MM.1S (cell line): ENCODE measurements at regions not wholly inside any gene's neighbourhood (a gene's known extent, or its start where the extent isn't known, plus 50 kb on each side); places are given as distances from the start of the nearest gene placed in this dataset.

ENCODE experiments used
- DNase-seq: peaks from one replicate; pipeline ENCODE4 v3.0.0-alpha.2; 2015
- H2AFZ ChIP-seq: fragments of 300-600 bp; sonication (generic); 2 replicates; pipeline ENCODE4 v1.6.0; 2016; ENCODE audit warnings: antibody characterized with exemption, low read length
- H3F3A ChIP-seq: fragments of 300-600 bp; sonication (generic); 2 replicates; pipeline ENCODE4 v1.6.1; 2016; ENCODE audit warnings: mild to moderate bottlenecking, antibody characterized with exemption, low read length, moderate library complexity, mixed read lengths; ENCODE audit not compliant: insufficient read depth
- H3K27ac ChIP-seq: fragments of 300-600 bp; sonication (generic); 2 replicates; pipeline ENCODE4 v1.5.1; 2016; ENCODE audit warnings: mild to moderate bottlenecking, low read length
- H3K27me3 ChIP-seq: fragments of 300-600 bp; sonication (generic); replicated peaks from 2 replicates; pipeline ENCODE4 v1.6.0; 2016; ENCODE audit warnings: low read length; ENCODE audit not compliant: insufficient read depth
- H3K36me3 ChIP-seq: fragments of 300-600 bp; sonication (generic); replicated peaks from 2 replicates; pipeline ENCODE4 v1.6.1; 2016; ENCODE audit warnings: mild to moderate bottlenecking, low read length, mixed read lengths; ENCODE audit not compliant: insufficient read depth
- H3K4me1 ChIP-seq: fragments of 300-600 bp; sonication (generic); 2 replicates; pipeline ENCODE4 v1.6.1; 2016; ENCODE audit warnings: low read length, mixed read lengths
- H3K4me2 ChIP-seq: fragments of 300-600 bp; sonication (generic); 2 replicates; pipeline ENCODE4 v1.6.0; 2016; ENCODE audit warnings: low read depth, low read length
- H3K4me3 ChIP-seq: fragments of 300-600 bp; sonication (generic); 2 replicates; pipeline ENCODE4 v1.5.1; 2016; ENCODE audit warnings: low read length, mixed read lengths
- H3K79me2 ChIP-seq: fragments of 300-600 bp; sonication (generic); 2 replicates; pipeline ENCODE4 v1.6.1; 2016; ENCODE audit warnings: mixed run types, low read length, mixed read lengths
- H3K9ac ChIP-seq: fragments of 300-600 bp; sonication (generic); 2 replicates; pipeline ENCODE4 v1.6.1; 2016; ENCODE audit warnings: low read length, mixed read lengths
- H3K9me2 ChIP-seq: fragments of 300-600 bp; sonication (generic); replicated peaks from 2 replicates; pipeline ENCODE4 v1.6.1; 2016; ENCODE audit warnings: mild to moderate bottlenecking, low read length, mixed read lengths; ENCODE audit not compliant: insufficient read depth
- H3K9me3 ChIP-seq: fragments of 300-600 bp; sonication (generic); replicated peaks from 2 replicates; pipeline ENCODE4 v1.6.1; 2016; ENCODE audit warnings: mild to moderate bottlenecking, low read length, mixed read lengths; ENCODE audit not compliant: insufficient read depth
- H4K20me1 ChIP-seq: fragments of 300-600 bp; sonication (generic); 2 replicates; pipeline ENCODE4 v1.6.1; 2016; ENCODE audit warnings: mild to moderate bottlenecking, low read length, moderate library complexity, mixed read lengths; ENCODE audit not compliant: insufficient read depth
- CTCF ChIP-seq: fragments of 300-600 bp; sonication (generic); IDR thresholded peaks from 2 replicates; pipeline ENCODE4 v1.5.1; 2016; ENCODE audit warnings: antibody characterized with exemption, low read length, mixed read lengths
- EZH2 ChIP-seq: fragments of 300-600 bp; sonication (generic); optimal IDR thresholded peaks from 2 replicates; pipeline ENCODE3; 2017; ENCODE audit warnings: low read depth, mild to moderate bottlenecking, antibody characterized with exemption, low read length, mixed read lengths
- EZH2phosphoT487 ChIP-seq: fragments of 300-600 bp; sonication (generic); IDR thresholded peaks from 2 replicates; pipeline ENCODE4 v1.6.1; 2018; ENCODE audit warnings: antibody characterized with exemption, low read length

GRCh38 chr16:66095676-66096075 is 270.8 kb upstream of the CDH5 start:
- no peak overlapping the region for H3K9ac ChIP-seq
- DNase-seq: no peak
- no peaks in the 10 kb centered on the region for H3K9me2 ChIP-seq
- no peak overlapping the region for H2AFZ ChIP-seq
- no peak overlapping the region for H3K27ac ChIP-seq
- no peaks in the 10 kb centered on the region for H3K9me3 ChIP-seq
- TF ChIP-seq CTCF (no peak), EZH2 (no peak), EZH2phosphoT487 (no peak)
- H3K4me1 ChIP-seq: no peaks in the 10 kb centered on the region
- no peaks in the 10 kb centered on the region for H3K79me2 ChIP-seq
- no peaks in the 10 kb centered on the region for H4K20me1 ChIP-seq
- H3F3A ChIP-seq: no peaks in the 10 kb centered on the region
- no peaks in the 10 kb centered on the region for H3K36me3 ChIP-seq
- H3K27me3 ChIP-seq: no peaks in the 10 kb centered on the region
- no peak overlapping the region for H3K4me2 ChIP-seq
- H3K4me3 ChIP-seq: no peak overlapping the region

DNA sequence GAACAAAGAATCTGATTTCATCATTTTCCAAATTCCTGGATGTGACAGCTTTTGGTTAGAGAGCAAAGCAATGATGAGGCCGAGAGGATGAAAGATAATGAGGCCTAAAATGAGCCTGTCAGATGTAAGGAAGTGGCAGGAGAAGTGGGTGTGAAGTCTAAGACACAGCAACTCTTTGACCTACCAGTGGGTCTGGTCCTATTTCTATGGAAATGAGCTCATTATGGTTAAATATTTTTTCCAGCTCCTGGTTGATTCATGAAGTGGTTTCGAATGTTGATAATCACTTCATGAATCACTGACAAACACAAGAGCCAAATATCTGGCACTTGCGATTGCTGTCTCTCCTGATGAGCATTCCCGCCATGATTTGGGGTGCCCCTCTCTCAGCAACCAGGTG is 273.3 kb upstream of the CDH5 start:
- Histone ChIP-seq H3K9ac (no peak overlapping the region), H3K27me3 (no peaks in the 10 kb centered on the region), H3K4me1 (no peaks in the 10 kb centered on the region), H2AFZ (no peak overlapping the region), H3K9me2 (no peaks in the 10 kb centered on the region), H3F3A (no peaks in the 10 kb centered on the region), H3K4me3 (no peak overlapping the region), H3K79me2 (no peaks in the 10 kb centered on the region), H4K20me1 (no peaks in the 10 kb centered on the region), H3K27ac (no peak overlapping the region), H3K4me2 (no peak overlapping the region), H3K9me3 (no peaks in the 10 kb centered on the region), H3K36me3 (no peaks in the 10 kb centered on the region)
- DNase-seq: no peak
- TF ChIP-seq EZH2phosphoT487 (no peak), EZH2 (no peak), CTCF (no peak)

- no peaks in the 10 kb centered on the region for H4K20me1 ChIP-seq
- no peaks in the 10 kb centered on the region for H3K9me2 ChIP-seq
- TF ChIP-seq EZH2: no peak
- TF ChIP-seq EZH2phosphoT487: no peak
- no peak for TF ChIP-seq CTCF
- DNase-seq: no peak
- no peak overlapping the region for H2AFZ ChIP-seq
- H3K9me3 ChIP-seq: no peaks in the 10 kb centered on the region
- H3F3A ChIP-seq: no peaks in the 10 kb centered on the region
- no peaks in the 10 kb centered on the region for H3K36me3 ChIP-seq
- H3K27ac ChIP-seq: no peak overlapping the region
- no peaks in the 10 kb centered on the region for H3K27me3 ChIP-seq
- no peak overlapping the region for H3K9ac ChIP-seq
- no peak overlapping the region for H3K4me3 ChIP-seq
- H3K79me2 ChIP-seq: no peaks in the 10 kb centered on the region
- no peaks in the 10 kb centered on the region for H3K4me1 ChIP-seq
- H3K4me2 ChIP-seq: no peak overlapping the region
Measured at GRCh38 chr16:66091471-66091891, 275.0 kb upstream of the CDH5 start.
